Liver (tissue), 7 donors: ENCODE measurements at regions not wholly inside any gene's neighbourhood (a gene's known extent, or its start where the extent isn't known, plus 50 kb on each side); places are given as distances from the start of the nearest gene placed in this dataset.

Experiments used
- DNase-seq: peaks from one replicate; pipeline ENCODE4 v3.0.0-alpha.2; 2017; ENCODE audit warnings: low spot score
- H3K27ac ChIP-seq, 2 donors: one replicate each; pipeline ENCODE4 v1.7.0; 2013; ENCODE audit warnings: inconsistent platforms in 2 of 2, low read length in 2 of 2, control low read depth in 1 of 2, low read depth in 1 of 2, mild to moderate bottlenecking in 1 of 2
- H3K27me3 ChIP-seq, 4 donors: one replicate each; pipeline versions ENCODE4 v1.6.1 to v1.7.0; 2013; ENCODE audit warnings: low read length in 3 of 4, inconsistent platforms in 1 of 4, mild to moderate bottlenecking in 1 of 4, moderate library complexity in 1 of 4; ENCODE audit not compliant: control insufficient read depth in 4 of 4, insufficient read depth in 4 of 4
- H3K36me3 ChIP-seq, 4 donors: one replicate each; pipeline versions ENCODE4 v1.6.1 to v1.7.0; 2013; ENCODE audit warnings: low read length in 3 of 4, mild to moderate bottlenecking in 3 of 4, low read depth in 1 of 4, moderate library complexity in 1 of 4; ENCODE audit not compliant: control insufficient read depth in 4 of 4, insufficient read depth in 3 of 4
- H3K4me1 ChIP-seq, 4 donors: one replicate each; pipeline versions ENCODE4 v1.6.1 to v1.7.0; 2013; ENCODE audit warnings: low read length in 3 of 4, mild to moderate bottlenecking in 3 of 4, moderate library complexity in 1 of 4; ENCODE audit not compliant: control insufficient read depth in 4 of 4, insufficient read depth in 4 of 4
- H3K4me3 ChIP-seq, 3 donors: one replicate each; pipeline versions ENCODE4 v1.6.1 to v1.7.0; 2013; ENCODE audit warnings: low read length in 3 of 3, control low read depth in 1 of 3, low read depth in 1 of 3, mild to moderate bottlenecking in 1 of 3
- H3K9ac ChIP-seq, 2 donors: one replicate each; pipeline ENCODE4 v1.7.0; 2013; ENCODE audit warnings: low read length in 2 of 2, mild to moderate bottlenecking in 2 of 2, moderate library complexity in 2 of 2, control low read depth in 1 of 2, low read depth in 1 of 2
- H3K9me3 ChIP-seq, 4 donors: one replicate each; pipeline versions ENCODE4 v1.6.1 to v1.7.0; 2013; ENCODE audit warnings: low read length in 3 of 4; ENCODE audit not compliant: control insufficient read depth in 4 of 4
- ATF3 ChIP-seq: IDR thresholded peaks from 2 replicates; pipeline ENCODE4 v1.6.1; 2016; ENCODE audit warnings: antibody characterized with exemption
- EGR1 ChIP-seq, 2 donors: IDR thresholded peaks; 2 replicates each; pipeline ENCODE4 v1.6.1; 2016 to 2018; ENCODE audit warnings: antibody characterized with exemption in 2 of 2, low read depth in 2 of 2
- FOXA1 ChIP-seq: IDR thresholded peaks from 2 replicates; pipeline ENCODE4 v1.6.1; 2016; ENCODE audit warnings: antibody characterized with exemption
- FOXA2 ChIP-seq: IDR thresholded peaks from 2 replicates; pipeline ENCODE4 v1.6.1; 2016; ENCODE audit warnings: antibody characterized with exemption
- GABPA ChIP-seq, 2 donors: IDR thresholded peaks in 1 of 2; conservative IDR thresholded peaks in 1 of 2; 2 replicates each; pipeline ENCODE4 v1.6.1; 2016; ENCODE audit warnings: antibody characterized with exemption in 2 of 2, mild to moderate bottlenecking in 1 of 2, moderate library complexity in 1 of 2
- HNF4A ChIP-seq, 2 donors: conservative IDR thresholded peaks; 2 replicates each; pipeline ENCODE4 v1.6.1; 2016; ENCODE audit warnings: antibody characterized with exemption in 2 of 2, mild to moderate bottlenecking in 2 of 2
- HNF4G ChIP-seq: IDR thresholded peaks from 2 replicates; pipeline ENCODE4 v1.6.1; 2016; ENCODE audit warnings: antibody characterized with exemption
- JUND ChIP-seq, 2 donors: IDR thresholded peaks; 2 replicates each; pipeline ENCODE4 v1.6.1; 2016; ENCODE audit warnings: antibody characterized with exemption in 2 of 2
- MAX ChIP-seq: IDR thresholded peaks from 2 replicates; pipeline ENCODE4 v1.6.1; 2016; ENCODE audit warnings: antibody characterized with exemption
- NR2F2 ChIP-seq: IDR thresholded peaks from 2 replicates; pipeline ENCODE4 v1.6.1; 2016; ENCODE audit warnings: antibody characterized with exemption
- RAD21 ChIP-seq, 2 donors: IDR thresholded peaks; 2 replicates each; pipeline ENCODE4 v1.6.1; 2016; ENCODE audit warnings: antibody characterized with exemption in 2 of 2, mild to moderate bottlenecking in 2 of 2
- REST ChIP-seq: IDR thresholded peaks from 2 replicates; pipeline ENCODE4 v1.6.1; 2016; ENCODE audit warnings: antibody characterized with exemption, mild to moderate bottlenecking
- SP1 ChIP-seq: IDR thresholded peaks from 2 replicates; pipeline ENCODE4 v1.6.1; 2018; ENCODE audit warnings: antibody characterized with exemption, mild to moderate bottlenecking
- TAF1 ChIP-seq: conservative IDR thresholded peaks from 2 replicates; pipeline ENCODE4 v1.6.1; 2016; ENCODE audit warnings: antibody characterized with exemption, mild to moderate bottlenecking
- YY1 ChIP-seq: IDR thresholded peaks from 2 replicates; pipeline ENCODE4 v1.6.1; 2016; ENCODE audit warnings: antibody characterized with exemption, mild to moderate bottlenecking
- ZBTB33 ChIP-seq: IDR thresholded peaks from 2 replicates; pipeline ENCODE4 v1.6.1; 2016; ENCODE audit warnings: antibody characterized with exemption
- WGBS: extraction: QIAGEN DNeasy Blood & Tissue Kit; methylation state at CpG from one replicate; pipeline ENCODE4 v1.1.7; 2013; 5-methylcytosine and 5-hydroxymethylcytosine counted together
- donor health status: healthy.
- donor health status: healthy.
- donor health status: healthy.
- donor health status: healthy.

- 92% methylated on average over 4 of the region's 4 CpGs for WGBS
- H3K27me3 ChIP-seq, result no peaks in the 10 kb centered on the region
- H3K9me3 ChIP-seq, result no peaks in the 10 kb centered on the region
- H3K4me3 ChIP-seq, result no peak overlapping the region
- TF ChIP-seq GABPA (IDR thresholded peaks at IDR 0.05 in 1 of 2, conservative IDR thresholded peaks at IDR 0.05 in 1 of 2) (no peak), MAX (no peak), EGR1 (IDR thresholded peaks at IDR 0.05; ENCODE audit: low read depth in 2 of 2) (no peak)
- no peak overlapping the region for H3K27ac ChIP-seq
- H3K36me3 ChIP-seq, result no peaks in the 10 kb centered on the region
- no peak for DNase-seq
- H3K4me1 ChIP-seq, result no peaks in the 10 kb centered on the region
- no peak overlapping the region for H3K9ac ChIP-seq
These were observed 115.2 kb downstream of the RAB18 start for GRCh38 chr10:27619329-27619728.

GRCh38 chr10:27620430-27621397 lies 116.6 kb downstream of the RAB18 start:
- no peak overlapping the region for H3K9ac ChIP-seq
- no peak for TF ChIP-seq HNF4G
- TF ChIP-seq TAF1, result no peak
- no peak for TF ChIP-seq NR2F2
- no peak for TF ChIP-seq ATF3
- no peak for TF ChIP-seq RAD21 (IDR thresholded peaks at IDR 0.05)
- no peak for TF ChIP-seq JUND (IDR thresholded peaks at IDR 0.05)
- no peak for TF ChIP-seq REST
- TF ChIP-seq YY1, result no peak
- TF ChIP-seq HNF4A (conservative IDR thresholded peaks at IDR 0.05), result no peak
- TF ChIP-seq FOXA1, result no peak
- no peak for TF ChIP-seq GABPA (IDR thresholded peaks at IDR 0.05 in 1 of 2, conservative IDR thresholded peaks at IDR 0.05 in 1 of 2)
- no peak for TF ChIP-seq SP1
- TF ChIP-seq MAX, result no peak
- TF ChIP-seq ZBTB33, result no peak
- no peak for TF ChIP-seq EGR1 (IDR thresholded peaks at IDR 0.05; ENCODE audit: low read depth in 2 of 2)
- no peak for TF ChIP-seq FOXA2
- no peaks in the 10 kb centered on the region for H3K36me3 ChIP-seq
- H3K4me3 ChIP-seq, result no peak overlapping the region
- no peaks in the 10 kb centered on the region for H3K27me3 ChIP-seq
- WGBS, result 75% methylated on average over 10 of the region's 10 CpGs
- no peaks in the 10 kb centered on the region for H3K4me1 ChIP-seq
- no peak for DNase-seq
- H3K27ac ChIP-seq, result no peak overlapping the region
- H3K9me3 ChIP-seq, result no peaks in the 10 kb centered on the region
